GM23338 (cell line): ENCODE measurements at regions not wholly inside any gene's neighbourhood (a gene's known extent, or its start where the extent isn't known, plus 50 kb on each side); places are given as distances from the start of the nearest gene placed in this dataset.

ENCODE experiments used
- ATAC-seq: fragments of 200-7000 bp; cut with Tn5 transposase; 3 replicates; pipeline ENCODE4 v1.9.1; 2020
- DNase-seq: peaks from one replicate; pipeline ENCODE4 v3.0.0-alpha.2; 2015; ENCODE audit warnings: low spot score
- H2AFZ ChIP-seq: fragments of 200-600 bp; sonication (generic); 2 replicates; pipeline ENCODE4 v1.8.0; 2016; ENCODE audit warnings: antibody characterized with exemption, mild to moderate bottlenecking, moderate library complexity
- H3F3A ChIP-seq: fragments of 200-600 bp; sonication (generic); replicated peaks from 2 replicates; pipeline ENCODE4 v1.8.0; 2017; ENCODE audit warnings: antibody characterized with exemption, mixed run types, low read depth
- H3K27ac ChIP-seq: fragments of 200-600 bp; sonication (generic); 2 replicates; pipeline ENCODE4 v1.6.1; 2016; ENCODE audit warnings: low read depth
- H3K27me3 ChIP-seq: fragments of 200-600 bp; sonication (generic); 2 replicates; pipeline ENCODE4 v1.8.0; 2016; ENCODE audit warnings: mild to moderate bottlenecking, mixed run types, moderate library complexity; ENCODE audit not compliant: insufficient read depth
- H3K36me3 ChIP-seq: fragments of 200-600 bp; sonication (generic); 2 replicates; pipeline ENCODE4 v1.8.0; 2016; ENCODE audit warnings: mild to moderate bottlenecking; ENCODE audit not compliant: insufficient read depth
- H3K4me1 ChIP-seq: fragments of 200-600 bp; sonication (generic); 2 replicates; pipeline ENCODE4 v1.8.0; 2016; ENCODE audit warnings: mild to moderate bottlenecking, moderate library complexity; ENCODE audit not compliant: insufficient read depth
- H3K4me2 ChIP-seq: fragments of 200-600 bp; sonication (generic); 2 replicates; pipeline ENCODE4 v1.7.1; 2017; ENCODE audit warnings: mixed run types
- H3K4me3 ChIP-seq: fragments of 200-600 bp; sonication (generic); 2 replicates; pipeline ENCODE4 v1.6.1; 2016; ENCODE audit warnings: mixed run types
- H3K79me2 ChIP-seq: fragments of 200-600 bp; sonication (generic); replicated peaks from 2 replicates; pipeline ENCODE4 v1.8.0; 2017; ENCODE audit warnings: mild to moderate bottlenecking; ENCODE audit not compliant: insufficient read depth
- H3K9me2 ChIP-seq: fragments of 200-600 bp; sonication (generic); 2 replicates; pipeline ENCODE4 v1.8.0; 2017; ENCODE audit not compliant: insufficient read depth
- H4K20me1 ChIP-seq: fragments of 200-600 bp; sonication (generic); replicated peaks from 2 replicates; pipeline ENCODE4 v1.8.0; 2017; ENCODE audit warnings: mild to moderate bottlenecking; ENCODE audit not compliant: insufficient read depth
- H3K27ac Mint-ChIP-seq: 2 replicates; pipeline ENCODE4 v1.8.0; 2020; ENCODE audit warnings: inconsistent platforms, mild to moderate bottlenecking, moderate library complexity, mixed read lengths
- H3K27me3 Mint-ChIP-seq: 3 replicates; pipeline ENCODE4 v1.8.0; 2022; ENCODE audit warnings: low read depth, mild to moderate bottlenecking, moderate library complexity, mixed read lengths, inconsistent platforms; ENCODE audit not compliant: insufficient read depth, poor library complexity
- H3K36me3 Mint-ChIP-seq: 3 replicates; pipeline ENCODE4 v1.8.0; 2021; ENCODE audit warnings: low read depth, mild to moderate bottlenecking, inconsistent platforms, moderate library complexity, mixed read lengths
- H3K4me1 Mint-ChIP-seq: 3 replicates; pipeline ENCODE4 v1.8.0; 2020; ENCODE audit warnings: mild to moderate bottlenecking, inconsistent platforms, mixed read lengths
- H3K4me3 Mint-ChIP-seq: 3 replicates; pipeline ENCODE4 v1.8.0; 2021; ENCODE audit warnings: moderate library complexity, mild to moderate bottlenecking, inconsistent platforms, mixed read lengths
- H3K9me3 Mint-ChIP-seq: 3 replicates; pipeline ENCODE4 v1.8.0; 2020; ENCODE audit warnings: moderate library complexity, mild to moderate bottlenecking, inconsistent platforms, mixed read lengths
- ETS1 ChIP-seq: IDR thresholded peaks from 2 replicates; pipeline ENCODE4 v1.6.1; 2016; ENCODE audit warnings: antibody characterized with exemption
- EZH2 ChIP-seq: fragments of 200-600 bp; sonication (generic); IDR thresholded peaks from one replicate; pipeline ENCODE4 v1.8.0; 2017; ENCODE audit warnings: antibody characterized with exemption, mild to moderate bottlenecking, low read depth; ENCODE audit not compliant: unreplicated experiment
- EZH2phosphoT487 ChIP-seq: fragments of 200-600 bp; sonication (generic); IDR thresholded peaks from one replicate; pipeline ENCODE4 v1.8.1; 2018; ENCODE audit warnings: antibody characterized with exemption; ENCODE audit not compliant: unreplicated experiment
- NANOG ChIP-seq: IDR thresholded peaks from 2 replicates; pipeline ENCODE4 v1.6.1; 2016; ENCODE audit warnings: antibody characterized with exemption, borderline replicate concordance
- POLR2AphosphoS5 ChIP-seq: IDR thresholded peaks from 2 replicates; pipeline ENCODE4 v1.6.1; 2016; ENCODE audit warnings: antibody characterized with exemption, low read depth
- REST ChIP-seq: IDR thresholded peaks from one replicate; pipeline ENCODE4 v1.6.1; 2018; ENCODE audit warnings: antibody characterized with exemption; ENCODE audit not compliant: unreplicated experiment
- ZNF114 ChIP-seq: fragments of 250-450 bp; sonication (Bioruptor Pico); IDR thresholded peaks from 2 replicates; pipeline ENCODE4 v1.5.0; 2020; ENCODE audit warnings: mild to moderate bottlenecking, moderate library complexity
- ZNF331 ChIP-seq: fragments of 250-450 bp; sonication (Bioruptor Pico); IDR thresholded peaks from 2 replicates; pipeline ENCODE4 v1.5.0; 2020; ENCODE audit warnings: low read depth, mild to moderate bottlenecking, moderate library complexity
- ZNF462 ChIP-seq: fragments of 250-450 bp; sonication (Bioruptor Pico); IDR thresholded peaks from 2 replicates; pipeline ENCODE4 v1.5.0; 2020; ENCODE audit warnings: mild to moderate bottlenecking, moderate library complexity

- Histone ChIP-seq H3K4me3 (no peak overlapping the region), H3K27me3 (no peaks in the 10 kb centered on the region), H3K27ac (no peak overlapping the region), H4K20me1 (no peaks in the 10 kb centered on the region), H3K79me2 (no peaks in the 10 kb centered on the region), H3F3A (no peaks in the 10 kb centered on the region), H3K36me3 (no peaks in the 10 kb centered on the region), H3K9me2 (peaks cover 7% of the 10 kb centered on the region), H3K4me2 (no peak overlapping the region), H2AFZ (no peak overlapping the region), H3K4me1 (no peaks in the 10 kb centered on the region)
- Mint-ChIP-seq H3K27me3 (no peaks in the 10 kb centered on the region), H3K4me1 (no peaks in the 10 kb centered on the region), H3K36me3 (no peaks in the 10 kb centered on the region), H3K27ac (no peak overlapping the region), H3K4me3 (no peak overlapping the region), H3K9me3 (no peaks in the 10 kb centered on the region; the same call in 2 of the 3 replicates)
- TF ChIP-seq ZNF331 (CRISPR knock-in tag) = no peak
- TF ChIP-seq EZH2 = no peak
- TF ChIP-seq EZH2phosphoT487 = no peak
- TF ChIP-seq ZNF114 (CRISPR knock-in tag) = no peak
- no peak for TF ChIP-seq NANOG
- TF ChIP-seq POLR2AphosphoS5 = no peak
- no peak for TF ChIP-seq REST
- TF ChIP-seq ZNF462 (CRISPR knock-in tag) = no peak
- no peak for TF ChIP-seq ETS1
- no peak for ATAC-seq
- DNase-seq = no peak
These were observed 94.2 kb downstream of the MINAR1 start for GRCh38 chr15:79526376-79526775.
